Ovary (tissue), 7 donors: ENCODE measurements at regions not wholly inside any gene's neighbourhood (a gene's known extent, or its start where the extent isn't known, plus 50 kb on each side); places are given as distances from the start of the nearest gene placed in this dataset.

Experiments
- DNase-seq, 5 donors: peaks; one replicate each; pipeline ENCODE4 v3.0.0-alpha.2; 2019 to 2020
- H3K27ac ChIP-seq, 2 donors: fragments of 200-600 bp; one replicate each; pipeline versions ENCODE4 v1.5.1 to v1.8.0; 2019 to 2022
- H3K27me3 ChIP-seq: fragments of 200-600 bp; one replicate; pipeline ENCODE4 v1.8.0; 2022
- H3K36me3 ChIP-seq: fragments of 200-600 bp; sonication (generic); one replicate; pipeline ENCODE4 v1.5.1; 2019
- H3K4me1 ChIP-seq: one replicate; pipeline ENCODE4 v1.8.1; 2013; ENCODE audit warnings: mild to moderate bottlenecking, moderate library complexity; ENCODE audit not compliant: insufficient read depth
- H3K4me3 ChIP-seq: fragments of 200-600 bp; sonication (generic); one replicate; pipeline ENCODE4 v1.5.1; 2017
- H3K9me3 ChIP-seq, 2 donors: fragments of 200-600 bp in 1 of 2; sonication (generic) in 1 of 2; one replicate each; pipeline versions ENCODE4 v1.5.1 to v1.8.1; 2013 to 2019; ENCODE audit warnings: mild to moderate bottlenecking in 1 of 2, moderate library complexity in 1 of 2
- EP300 ChIP-seq: sonication (generic); formaldehyde crosslinking; IDR thresholded peaks from one replicate; pipeline ENCODE4 v1.6.1; 2017; ENCODE audit warnings: antibody characterized with exemption
- POLR2A ChIP-seq: fragments of 450-650 bp; IDR thresholded peaks from one replicate; pipeline ENCODE4 v1.6.1; 2017; ENCODE audit warnings: antibody characterized with exemption, mild to moderate bottlenecking, moderate library complexity
- WGBS, 3 donors: extraction: QIAGEN DNeasy Blood & Tissue Kit in 1 of 3; methylation state at CpG; one replicate each; pipeline versions ENCODE4 v1.1.5 to v1.1.7; 2013 to 2017; 5-methylcytosine and 5-hydroxymethylcytosine counted together
- intact Hi-C, 4 donors: fragments of 100-400 bp; cut with DNase I; formaldehyde crosslinking; loops; one replicate each; pipeline versions ENCODE4 v1.11.0 to v1.15.1; 2022 to 2023
- TF ChIP-seq, protein P1 (sequence below), 3 donors: fragments of 450-650 bp in 2 of 3; fragments of 200-600 bp in 1 of 3; IDR thresholded peaks; one replicate each; pipeline versions ENCODE4 v1.5.1 to v1.8.0; 2016 to 2022; ENCODE audit warnings: antibody characterized with exemption in 3 of 3, mild to moderate bottlenecking in 1 of 3
- donor health status: DM: no; HTN: no; CAD: no; lungs with moderate emphysema.
- donor health status: DM: no; HTN: no; CAD: no.
- donor health status: Bipolar disorder and iron deficiency.
- donor health status: DM: no; HTN: no; CAD: no.
- donor health status: DM: yes; HTN: yes; CAD: no.

- H3K27me3 ChIP-seq = no peaks in the 10 kb centered on the region
- H3K4me3 ChIP-seq = no peak overlapping the region
- intact Hi-C loops = no loop called here
- no peaks in the 10 kb centered on the region for H3K4me1 ChIP-seq
- WGBS, 3 donors = 13 to 23% (median 21%) methylated on average over 6 of the region's 6 CpGs
- H3K27ac ChIP-seq = no peak overlapping the region
- H3K36me3 ChIP-seq = no peaks in the 10 kb centered on the region
- DNase-seq = no peak
- no peaks in the 10 kb centered on the region for H3K9me3 ChIP-seq
- TF ChIP-seq POLR2A (no peak), EP300 (no peak)
- TF ChIP-seq, protein P1, sequence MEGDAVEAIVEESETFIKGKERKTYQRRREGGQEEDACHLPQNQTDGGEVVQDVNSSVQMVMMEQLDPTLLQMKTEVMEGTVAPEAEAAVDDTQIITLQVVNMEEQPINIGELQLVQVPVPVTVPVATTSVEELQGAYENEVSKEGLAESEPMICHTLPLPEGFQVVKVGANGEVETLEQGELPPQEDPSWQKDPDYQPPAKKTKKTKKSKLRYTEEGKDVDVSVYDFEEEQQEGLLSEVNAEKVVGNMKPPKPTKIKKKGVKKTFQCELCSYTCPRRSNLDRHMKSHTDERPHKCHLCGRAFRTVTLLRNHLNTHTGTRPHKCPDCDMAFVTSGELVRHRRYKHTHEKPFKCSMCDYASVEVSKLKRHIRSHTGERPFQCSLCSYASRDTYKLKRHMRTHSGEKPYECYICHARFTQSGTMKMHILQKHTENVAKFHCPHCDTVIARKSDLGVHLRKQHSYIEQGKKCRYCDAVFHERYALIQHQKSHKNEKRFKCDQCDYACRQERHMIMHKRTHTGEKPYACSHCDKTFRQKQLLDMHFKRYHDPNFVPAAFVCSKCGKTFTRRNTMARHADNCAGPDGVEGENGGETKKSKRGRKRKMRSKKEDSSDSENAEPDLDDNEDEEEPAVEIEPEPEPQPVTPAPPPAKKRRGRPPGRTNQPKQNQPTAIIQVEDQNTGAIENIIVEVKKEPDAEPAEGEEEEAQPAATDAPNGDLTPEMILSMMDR (IDR thresholded peaks at IDR 0.05) = no peak
Measured at GRCh38 chr4:165678236-165678935, 194.7 kb upstream of the TLL1 start.

- no peak overlapping the region for H3K4me3 ChIP-seq
- H3K27ac ChIP-seq = no peak overlapping the region
- intact Hi-C loops = no loop called here
- DNase-seq = no peak
- no peak for TF ChIP-seq POLR2A
- no peak for TF ChIP-seq EP300
- TF ChIP-seq, protein P1 (IDR thresholded peaks at IDR 0.05) = no peak
- no peaks in the 10 kb centered on the region for H3K36me3 ChIP-seq
- H3K4me1 ChIP-seq = no peaks in the 10 kb centered on the region
- 8 to 18% (median 12%) methylated on average over 1 of the region's 1 CpG for WGBS, 3 donors
- H3K27me3 ChIP-seq = no peaks in the 10 kb centered on the region
- no peaks in the 10 kb centered on the region for H3K9me3 ChIP-seq
Measured at GRCh38 chr4:165678936-165679325, 194.1 kb upstream of the TLL1 start.

DNA sequence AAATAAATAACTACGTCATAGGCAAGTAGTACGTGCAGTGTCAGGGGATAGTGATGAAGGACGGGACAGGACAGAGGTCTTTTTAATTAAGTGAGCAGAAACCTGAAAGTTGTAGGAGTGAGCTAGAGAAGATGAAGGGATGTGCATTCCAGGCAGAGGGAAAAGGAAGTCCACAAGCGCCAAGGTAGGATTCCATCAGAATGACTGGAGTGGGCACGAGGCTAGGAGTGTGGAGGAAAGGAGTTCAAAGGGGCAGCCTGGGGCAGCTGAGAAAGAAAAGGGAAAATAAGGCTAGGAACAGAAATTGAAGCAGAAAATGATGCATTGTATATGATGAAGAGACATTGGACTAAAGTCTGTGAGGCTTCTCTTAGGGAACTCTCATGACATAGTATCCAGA is 192.2 kb upstream of the TLL1 start:
- TF ChIP-seq EP300 (no peak), POLR2A (no peak)
- TF ChIP-seq, protein P1 (IDR thresholded peaks at IDR 0.05) = no peak
- intact Hi-C loops = no loop called here
- Histone ChIP-seq H3K9me3 (no peaks in the 10 kb centered on the region), H3K27ac (no peak overlapping the region), H3K27me3 (no peaks in the 10 kb centered on the region), H3K36me3 (no peaks in the 10 kb centered on the region), H3K4me3 (no peak overlapping the region), H3K4me1 (no peaks in the 10 kb centered on the region)
- DNase-seq = no peak
- 83 to 86% (median 84%) methylated on average over 5 of the region's 5 CpGs for WGBS, 3 donors

DNA sequence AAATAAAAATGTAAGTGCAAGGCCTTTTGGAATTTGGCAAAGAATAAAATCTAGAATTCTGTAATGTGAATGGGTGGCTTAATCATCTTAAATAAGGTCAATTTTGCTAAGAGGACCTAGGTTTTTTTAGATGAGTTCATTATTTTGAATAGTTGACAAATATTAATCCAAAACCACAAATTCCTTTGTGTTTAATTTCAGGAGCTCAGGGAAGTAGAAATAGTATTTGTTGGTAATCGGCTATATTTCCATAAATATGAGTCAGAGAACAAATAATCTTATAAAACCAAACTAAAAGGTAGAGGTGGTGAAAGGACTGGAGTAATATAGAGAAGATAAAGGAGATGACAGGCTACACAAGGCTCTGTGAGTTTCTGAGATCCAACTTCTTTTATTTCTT is 190.4 kb upstream of the TLL1 start:
- TF ChIP-seq POLR2A = no peak
- TF ChIP-seq, protein P1 (IDR thresholded peaks at IDR 0.05) = no peak
- no peak for TF ChIP-seq EP300
- H3K36me3 ChIP-seq = no peaks in the 10 kb centered on the region
- H3K4me3 ChIP-seq = no peak overlapping the region
- no peaks in the 10 kb centered on the region for H3K27me3 ChIP-seq
- intact Hi-C loops = no loop called here
- no peak overlapping the region for H3K27ac ChIP-seq
- H3K4me1 ChIP-seq = no peaks in the 10 kb centered on the region
- no peaks in the 10 kb centered on the region for H3K9me3 ChIP-seq
- DNase-seq = no peak
- 0 to 24% (median 0%) methylated on average over 1 of the region's 1 CpG for WGBS, 3 donors
